CD4-positive, alpha-beta T cell treated with Interleukin-2 at 100 ng/mL for 4 hours (primary cell): ENCODE measurements at regions not wholly inside any gene's neighbourhood (a gene's known extent, or its start where the extent isn't known, plus 50 kb on each side); places are given as distances from the start of the nearest gene placed in this dataset.

ENCODE experiments used
- DNase-seq: peaks from one replicate; pipeline ENCODE4 v3.0.0-alpha.2; 2020; ENCODE audit warnings: low spot score

DNA sequence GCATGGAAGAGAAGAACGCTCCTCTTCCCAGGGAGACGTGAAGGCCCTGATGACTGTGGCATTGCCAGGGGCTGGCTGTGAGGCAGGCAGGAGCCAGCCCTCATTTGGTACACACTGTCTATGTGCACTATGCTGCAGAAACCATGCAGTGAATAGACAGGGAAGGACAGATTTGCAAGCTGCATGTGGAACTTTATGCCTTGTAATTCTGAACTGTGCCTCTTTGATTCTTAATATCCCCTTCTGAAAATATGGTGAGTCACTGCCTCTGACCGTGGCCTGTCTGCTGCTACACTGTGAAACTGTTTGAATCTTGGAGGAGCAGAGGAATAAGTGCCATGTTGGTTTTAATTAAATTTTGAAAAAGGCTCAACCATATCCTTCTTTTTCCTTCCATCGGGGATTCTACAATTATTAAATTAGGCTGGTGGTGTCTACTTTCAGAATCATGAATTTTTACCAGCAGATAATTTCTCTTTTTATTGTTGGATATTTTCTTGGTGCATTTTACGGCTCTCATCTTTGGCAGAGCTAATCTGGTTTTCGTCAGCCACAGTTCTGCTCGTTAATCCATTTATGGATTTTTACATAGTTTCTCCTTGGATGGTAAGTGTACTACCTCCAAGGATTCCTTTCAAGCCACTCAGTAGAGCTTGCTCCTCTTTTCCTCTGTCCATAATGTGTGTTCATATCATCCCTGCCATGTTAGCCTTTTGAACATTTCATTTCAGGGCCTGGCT, 301.0 kb upstream of the SLC35B3 start:
- no peak for DNase-seq

DNA sequence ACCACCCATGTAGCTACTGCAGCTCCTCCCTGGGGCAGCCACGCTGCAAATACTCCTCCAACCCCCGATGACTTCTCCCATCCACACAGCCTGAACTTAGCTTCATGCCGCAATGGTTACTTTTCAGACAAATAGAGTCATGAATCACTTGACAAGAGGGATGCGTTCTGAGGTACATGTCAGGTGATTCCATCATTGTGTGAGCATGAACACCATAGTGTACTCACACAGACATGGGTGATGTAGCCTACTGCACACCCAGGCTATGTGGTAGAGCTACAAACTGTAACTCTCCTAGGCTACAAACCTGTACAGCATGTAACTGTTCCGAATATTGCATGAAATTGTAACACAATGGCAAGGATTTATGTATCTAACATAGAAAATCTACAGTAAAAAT, 298.5 kb upstream of the SLC35B3 start:
- DNase-seq: no peak

DNA sequence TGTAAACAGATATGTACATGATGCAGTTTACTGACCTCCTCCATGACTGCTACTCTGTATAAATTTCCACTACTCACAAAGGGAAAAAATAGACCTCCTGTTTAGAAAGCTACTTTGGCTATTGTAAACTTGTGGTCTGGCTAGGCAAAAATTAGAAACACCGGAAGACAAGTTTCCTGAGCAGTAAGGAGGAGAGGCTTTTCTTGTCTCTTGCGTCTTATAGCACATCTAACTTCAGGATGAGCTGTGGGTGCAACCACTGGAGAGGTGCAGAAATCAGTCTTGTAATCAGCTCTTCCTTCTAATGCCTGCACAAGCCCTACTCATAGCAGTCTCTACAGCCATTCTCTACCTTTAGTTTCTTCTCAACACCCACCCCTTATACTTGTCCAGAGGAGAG, 296.5 kb upstream of the SLC35B3 start:
- DNase-seq: no peak

DNA sequence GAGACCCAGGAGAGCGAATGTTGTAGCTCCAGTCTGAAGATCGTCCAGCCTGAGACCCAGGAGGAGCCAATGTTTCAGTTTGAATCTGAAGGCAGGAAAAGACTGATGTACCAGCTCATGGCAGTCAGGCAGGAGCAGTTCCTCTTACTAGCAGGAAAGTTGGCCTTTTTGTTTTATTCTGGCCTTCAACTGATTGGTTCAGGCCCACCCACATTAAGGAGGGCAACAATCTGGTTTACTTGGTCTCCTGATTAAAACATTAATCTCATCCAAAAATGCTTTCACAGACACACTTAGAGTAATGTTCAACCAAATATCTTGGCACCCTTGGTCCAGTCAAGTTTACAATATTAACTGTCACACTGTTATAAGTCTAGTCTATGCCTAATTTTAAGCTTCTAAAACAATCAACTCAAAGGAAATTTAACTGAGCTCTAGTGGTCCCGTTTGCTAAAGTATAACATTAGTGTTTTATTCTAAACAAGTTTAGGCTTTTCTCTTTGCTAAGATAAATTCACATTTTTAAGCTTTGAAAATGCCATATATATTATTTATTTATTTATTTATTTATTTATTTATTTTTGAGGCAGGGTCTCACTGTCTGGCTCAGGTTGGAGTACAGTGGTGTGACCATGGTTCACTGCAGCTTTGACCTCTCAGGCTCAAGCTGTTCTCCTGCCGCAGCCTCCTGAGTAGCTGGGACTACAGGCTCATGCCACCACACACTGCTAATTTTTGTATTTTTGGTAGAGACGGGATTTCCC, 275.5 kb upstream of the SLC35B3 start:
- no peak for DNase-seq

DNA sequence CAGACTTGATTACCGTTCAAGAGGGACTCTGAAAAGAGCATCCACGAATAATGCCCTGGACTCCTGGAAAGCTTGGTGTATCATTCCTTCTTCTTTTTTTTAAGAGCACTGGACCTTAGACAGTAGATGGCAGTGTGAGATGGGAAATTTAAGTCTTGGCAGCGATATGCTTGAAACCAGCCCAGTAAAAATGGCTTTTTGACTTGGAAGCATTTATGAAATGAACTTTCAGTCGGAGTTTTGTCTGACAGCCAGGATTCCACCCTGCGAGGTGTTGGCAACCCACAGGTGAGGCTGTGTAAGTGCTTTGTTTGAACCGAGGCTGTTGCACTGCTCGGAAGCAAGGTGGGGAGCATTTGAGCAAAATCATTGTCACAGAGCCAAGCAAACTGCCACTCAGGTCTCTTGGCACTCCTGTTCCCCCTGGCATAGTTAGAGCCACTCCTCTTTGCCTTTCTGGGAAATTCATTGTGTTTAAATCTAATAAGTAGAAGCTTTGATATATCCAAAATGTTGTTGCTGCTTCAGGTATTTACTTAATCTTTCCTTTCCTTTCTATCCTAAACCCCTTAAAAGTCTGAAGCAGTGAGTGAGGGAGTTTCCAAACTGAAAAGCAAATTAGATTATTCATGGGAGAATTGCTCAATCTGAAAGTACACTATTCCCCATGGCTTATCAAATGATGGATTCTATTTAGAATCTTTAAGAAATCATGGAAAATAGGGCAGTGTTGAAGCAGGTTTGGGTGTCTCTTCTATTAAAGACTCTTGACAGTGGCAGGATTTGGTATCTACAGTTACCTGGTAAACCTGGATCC, 272.8 kb upstream of the SLC35B3 start:
- DNase-seq: no peak

DNA sequence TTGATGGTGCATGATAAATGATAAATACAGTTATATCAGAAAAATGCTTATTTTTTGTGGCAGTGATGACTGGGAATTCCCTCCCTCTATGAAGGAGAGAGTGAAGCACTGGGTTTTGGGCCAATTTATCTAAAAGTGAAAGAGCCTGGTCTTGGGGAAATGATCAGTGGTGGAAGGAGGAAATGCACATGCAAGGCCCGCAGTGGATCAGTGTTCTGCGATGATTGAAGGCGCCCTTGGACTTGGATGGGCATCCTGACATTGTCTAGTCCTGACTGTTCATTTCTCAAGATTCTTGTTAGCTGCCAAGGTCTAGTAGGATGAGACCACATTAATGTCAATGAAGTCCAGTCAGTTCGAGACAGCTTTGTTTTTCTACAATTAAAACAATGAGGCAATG, 272.0 kb upstream of the SLC35B3 start:
- DNase-seq: no peak

DNA sequence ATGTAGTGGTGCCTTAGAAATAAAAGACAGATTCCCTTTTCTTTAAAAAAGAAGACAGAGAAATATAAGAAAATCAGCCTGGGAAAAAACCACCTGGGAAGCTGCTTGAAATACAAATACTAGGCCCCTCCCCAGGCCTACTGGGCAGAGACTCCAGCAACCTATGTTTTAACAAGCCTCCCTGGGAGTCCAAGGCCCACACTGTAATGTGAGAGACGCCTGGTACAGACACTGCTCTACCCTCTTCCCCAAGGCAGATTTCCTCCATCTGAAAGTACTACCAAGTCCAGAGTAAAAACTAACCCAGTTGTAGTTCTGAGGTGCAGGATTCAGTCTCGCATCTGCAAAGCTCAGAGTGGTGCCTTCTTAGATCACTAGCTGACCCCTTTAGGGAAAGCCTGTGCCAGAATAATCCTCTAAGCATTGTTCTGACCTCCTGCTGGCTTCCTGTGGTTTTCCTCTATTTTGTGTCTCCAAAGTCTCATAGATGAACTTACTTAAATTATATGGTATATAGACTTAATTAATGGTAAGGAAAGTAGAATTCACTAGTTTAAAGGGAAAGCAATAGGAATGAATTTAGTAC, 270.2 kb upstream of the SLC35B3 start:
- DNase-seq: no peak

DNA sequence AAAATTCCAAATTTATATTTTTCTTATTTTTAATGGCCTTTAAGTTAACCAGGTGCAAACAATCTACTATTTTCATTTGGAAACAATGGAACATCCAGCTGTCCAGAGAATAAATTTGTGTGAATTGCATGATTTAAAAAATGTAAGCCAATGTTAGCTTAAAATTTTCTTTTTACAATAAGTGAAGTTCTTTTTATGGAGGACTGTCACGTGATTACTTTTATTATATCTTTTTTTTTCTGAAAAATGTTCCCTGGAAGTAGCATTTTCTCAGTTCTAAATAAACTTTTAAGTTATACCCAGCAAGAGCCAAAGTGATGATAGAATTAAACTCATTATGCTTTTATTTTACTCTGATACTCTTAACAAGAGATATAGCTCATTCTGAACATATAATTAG, 267.7 kb upstream of the SLC35B3 start:
- DNase-seq: no peak

DNA sequence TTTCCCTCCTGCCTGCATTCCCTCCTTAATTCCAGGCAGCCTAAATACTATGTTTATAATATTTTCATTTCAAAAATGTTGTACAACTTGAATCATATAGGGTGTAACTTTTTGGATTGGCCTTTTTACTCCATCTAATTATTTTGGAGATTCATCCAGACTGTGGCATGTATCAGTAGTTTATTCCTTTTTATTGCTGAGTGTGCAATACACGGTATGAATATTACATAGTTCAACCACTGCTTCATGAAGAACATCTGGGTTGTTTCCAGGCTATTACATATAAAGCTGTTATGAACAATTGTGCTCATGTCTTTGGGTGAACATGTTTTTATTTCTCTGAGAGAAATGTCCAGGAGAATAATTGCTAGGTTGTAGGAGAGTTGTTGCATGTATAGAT, 253.5 kb upstream of the SLC35B3 start:
- DNase-seq: no peak

DNA sequence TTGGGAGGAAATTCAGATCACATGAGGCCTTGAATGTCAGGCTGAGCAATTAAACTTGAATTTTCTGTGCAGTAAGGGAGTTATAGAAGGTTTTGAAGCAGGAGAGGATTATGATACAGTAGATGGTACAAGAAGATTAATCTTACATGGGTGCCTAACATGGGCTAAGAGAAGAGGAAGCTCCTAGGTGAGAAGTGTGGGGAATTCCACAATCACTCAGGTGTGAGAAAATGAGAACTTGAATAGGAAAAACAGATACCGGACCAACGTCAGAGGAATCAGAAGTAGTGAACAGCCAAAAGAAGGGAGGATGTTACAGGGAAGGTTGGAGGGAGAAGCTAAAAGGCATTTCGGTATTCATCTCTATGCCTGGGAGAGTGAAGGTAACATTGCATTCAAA, 250.7 kb upstream of the SLC35B3 start:
- no peak for DNase-seq

DNA sequence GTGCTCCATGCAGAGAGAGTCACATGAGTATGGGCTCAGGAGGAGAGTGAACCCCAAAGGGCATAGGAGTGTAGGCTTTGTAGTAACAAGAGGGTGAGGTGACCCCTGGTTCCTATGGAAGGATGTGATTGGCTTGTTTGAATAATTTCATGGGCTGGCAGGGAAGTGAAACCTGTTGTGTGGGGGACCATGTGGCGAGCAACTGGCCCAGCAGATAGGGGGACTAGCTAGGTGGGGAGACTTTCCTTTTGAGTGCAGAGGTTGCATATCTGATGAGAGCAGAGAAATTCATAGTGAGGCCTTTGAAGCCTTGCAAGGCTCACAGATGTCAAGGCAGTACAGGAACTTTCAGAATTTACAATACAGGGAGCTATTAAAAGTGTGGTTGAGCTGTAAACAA, 247.9 kb upstream of the SLC35B3 start:
- DNase-seq: no peak

DNA sequence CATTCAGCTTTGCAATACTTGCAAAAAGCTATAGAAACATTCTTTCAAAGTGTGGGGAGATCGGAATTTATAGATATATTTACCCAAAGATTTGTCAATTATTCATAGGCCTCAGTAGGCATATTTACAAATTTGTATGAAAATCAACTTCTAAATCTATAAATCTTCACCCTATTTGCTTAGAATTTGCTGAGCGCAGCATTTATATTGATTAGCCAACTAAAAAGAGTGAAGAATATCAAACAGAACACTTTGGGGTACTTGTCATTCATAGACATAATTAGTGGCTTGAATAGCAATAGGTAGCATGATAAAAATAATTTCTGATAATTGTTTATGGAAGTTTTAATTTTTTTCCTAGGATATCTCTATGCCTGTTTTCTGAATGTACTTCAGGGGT, 244.5 kb upstream of the SLC35B3 start:
- no peak for DNase-seq

DNA sequence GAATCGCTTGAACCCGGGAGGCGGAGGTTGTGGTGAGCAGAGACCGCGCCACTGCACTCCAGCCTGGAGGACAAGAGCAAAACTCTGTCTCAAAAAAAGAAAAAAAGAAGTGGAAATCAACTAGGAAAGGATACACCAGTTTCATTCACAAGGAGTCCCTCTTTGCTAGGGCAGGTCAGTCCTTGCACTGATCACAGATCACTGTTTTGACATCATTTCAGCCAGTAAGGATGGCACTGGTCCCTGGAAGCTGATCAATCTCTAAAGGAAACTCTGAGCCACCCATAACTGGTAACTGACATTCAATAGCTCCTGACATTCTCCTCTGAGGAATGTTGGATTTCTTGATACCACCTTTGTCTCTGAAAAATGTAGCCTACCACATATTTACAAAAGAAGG, 243.1 kb upstream of the SLC35B3 start:
- DNase-seq: no peak

DNA sequence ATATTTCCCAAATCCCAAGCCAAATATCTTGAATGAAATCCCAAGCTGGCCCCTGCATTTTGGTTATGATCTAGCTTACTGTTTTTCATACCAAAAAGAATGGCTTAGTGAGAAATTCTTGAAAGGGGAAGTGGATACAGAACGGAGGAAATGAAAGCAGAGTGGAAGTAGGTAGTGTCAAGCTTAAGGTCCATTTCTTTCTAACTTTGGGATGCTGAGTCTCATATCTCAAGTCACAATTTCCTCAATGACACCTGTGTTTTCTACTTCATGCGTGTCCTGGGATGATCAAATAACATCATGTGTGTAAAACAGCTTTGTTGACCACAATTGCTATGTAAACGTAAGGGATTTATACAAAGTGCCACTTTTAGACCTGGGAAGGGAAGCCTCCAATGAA, 238.8 kb upstream of the SLC35B3 start:
- DNase-seq: no peak

DNA sequence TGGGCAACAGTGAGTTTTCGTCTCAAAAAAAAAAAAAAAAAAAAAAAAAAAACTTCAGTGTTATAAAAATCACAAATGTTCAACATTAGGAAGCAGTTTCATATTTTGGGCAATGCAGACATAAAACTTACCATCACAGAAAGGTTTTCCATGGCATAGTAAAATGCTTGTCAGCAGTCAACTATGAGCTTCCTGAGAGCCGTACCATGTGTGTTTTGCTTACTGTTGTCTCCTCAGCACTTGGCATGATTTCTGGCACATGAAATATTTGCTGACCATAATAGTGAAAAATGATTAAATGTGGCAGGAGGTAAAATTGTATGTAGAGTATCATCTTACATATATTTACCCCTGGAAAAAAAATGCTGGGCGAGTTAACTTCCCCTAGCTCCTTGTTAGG, 237.5 kb upstream of the SLC35B3 start:
- DNase-seq: no peak

DNA sequence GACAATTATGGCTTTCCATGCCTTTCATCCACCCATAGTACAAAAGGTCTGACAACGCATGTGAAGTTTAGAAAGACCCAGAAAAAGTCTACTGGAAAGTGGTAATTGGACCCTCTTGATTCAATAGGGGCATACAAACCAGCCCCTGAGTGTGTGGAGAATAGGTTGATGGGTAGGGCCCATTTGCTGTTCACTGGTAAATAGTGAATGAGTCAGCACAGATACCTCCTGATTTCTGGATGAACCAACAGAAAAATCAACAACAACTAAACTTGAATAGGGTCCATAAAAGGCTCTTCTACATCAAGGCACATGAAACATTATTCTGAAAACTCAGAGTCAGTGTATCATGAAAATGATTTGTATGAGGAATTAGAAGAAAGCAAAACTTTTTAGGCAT, 235.4 kb upstream of the SLC35B3 start:
- no peak for DNase-seq

DNA sequence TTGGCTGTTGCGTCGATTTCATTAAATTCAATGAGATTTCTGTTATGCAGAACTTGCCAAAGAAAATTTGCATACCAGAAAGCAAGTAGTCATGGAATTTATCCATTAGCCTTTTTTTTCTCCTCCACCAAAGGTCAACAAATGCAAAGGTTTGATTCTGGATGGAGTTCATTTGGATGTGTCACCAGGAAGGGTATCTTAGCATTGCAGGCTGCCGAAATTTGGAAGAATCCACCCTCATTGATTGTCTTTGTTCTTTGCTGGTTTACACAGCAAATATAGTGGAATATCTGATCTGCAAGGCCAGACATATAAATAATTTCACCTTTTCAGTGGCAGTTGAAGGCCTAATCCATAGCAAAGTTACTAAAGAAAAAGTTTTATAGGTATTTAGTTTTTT, 229.4 kb upstream of the SLC35B3 start:
- DNase-seq: no peak

DNA sequence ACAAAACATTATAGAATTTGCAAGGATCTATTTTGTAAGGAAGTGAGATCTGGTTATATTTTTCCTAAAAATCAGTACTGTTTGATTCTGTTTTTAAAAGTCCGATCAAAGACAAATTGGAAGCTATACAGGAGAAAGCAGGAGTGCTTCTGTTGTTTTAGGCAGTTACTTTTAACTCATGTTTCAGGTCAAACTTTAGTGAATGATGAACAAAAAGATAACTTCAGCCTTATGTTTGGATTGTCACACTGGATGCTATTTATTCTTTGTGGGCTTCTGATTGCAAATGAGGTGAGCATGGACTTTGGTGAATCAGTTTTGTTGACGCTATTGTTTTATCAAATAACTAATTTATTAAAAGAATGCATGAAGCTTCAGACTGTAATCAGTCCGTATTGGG, 228.7 kb upstream of the SLC35B3 start:
- DNase-seq: no peak

DNA sequence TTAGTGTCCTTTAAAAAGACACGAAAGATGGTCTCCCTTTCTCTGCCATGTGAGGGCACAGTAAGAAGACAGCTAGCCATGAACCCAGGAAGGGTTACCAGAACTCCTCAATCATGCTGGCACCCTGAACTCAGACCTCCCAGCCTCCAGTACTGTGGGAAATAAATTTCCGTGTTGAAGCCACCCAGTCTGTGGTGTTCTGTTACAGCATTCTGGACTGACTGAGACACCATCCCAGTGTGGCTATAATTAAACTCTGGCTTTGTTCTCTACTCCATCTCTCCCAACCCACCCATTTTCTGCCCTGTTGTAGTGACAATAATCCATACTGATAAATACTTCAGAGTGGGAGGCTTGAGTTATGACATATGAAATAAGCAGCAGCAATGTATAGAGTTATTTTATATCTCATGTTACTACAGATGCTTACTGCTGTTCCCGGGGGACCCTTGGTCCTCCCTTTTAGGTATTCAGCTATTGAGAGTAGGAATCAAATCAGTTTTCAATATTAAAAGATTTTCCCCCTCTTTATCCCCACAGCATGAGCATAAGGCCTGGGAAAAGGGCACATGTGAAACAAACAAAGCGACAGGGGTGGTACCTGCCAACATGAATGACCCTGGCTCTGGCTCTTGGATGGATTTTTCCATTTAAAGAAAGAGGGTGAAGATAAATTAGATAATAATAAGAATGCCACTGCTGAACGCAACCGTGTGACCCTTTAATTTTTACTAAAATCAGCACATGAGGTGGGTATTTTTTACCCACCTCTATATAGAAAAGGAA, 224.3 kb upstream of the SLC35B3 start:
- no peak for DNase-seq

DNA sequence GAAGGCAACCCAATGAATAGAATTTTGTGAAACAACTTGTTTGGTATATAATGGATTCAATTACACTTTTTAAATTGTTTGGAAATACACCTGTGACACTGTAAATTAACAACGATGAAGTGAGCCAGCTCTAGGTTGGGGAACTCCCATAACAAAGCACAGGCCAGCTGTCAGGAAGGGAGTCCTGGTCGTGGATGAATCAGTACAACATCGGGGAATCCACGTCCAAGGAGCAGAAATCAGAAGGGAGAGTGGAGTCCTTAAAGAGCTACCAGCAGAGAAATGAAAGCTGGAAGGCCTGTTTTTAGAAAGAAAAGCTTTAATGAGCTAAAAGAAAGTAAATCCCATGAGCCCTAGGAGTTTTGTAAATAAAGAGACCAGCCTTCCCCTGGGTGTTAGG, 223.1 kb upstream of the SLC35B3 start:
- DNase-seq: no peak

DNA sequence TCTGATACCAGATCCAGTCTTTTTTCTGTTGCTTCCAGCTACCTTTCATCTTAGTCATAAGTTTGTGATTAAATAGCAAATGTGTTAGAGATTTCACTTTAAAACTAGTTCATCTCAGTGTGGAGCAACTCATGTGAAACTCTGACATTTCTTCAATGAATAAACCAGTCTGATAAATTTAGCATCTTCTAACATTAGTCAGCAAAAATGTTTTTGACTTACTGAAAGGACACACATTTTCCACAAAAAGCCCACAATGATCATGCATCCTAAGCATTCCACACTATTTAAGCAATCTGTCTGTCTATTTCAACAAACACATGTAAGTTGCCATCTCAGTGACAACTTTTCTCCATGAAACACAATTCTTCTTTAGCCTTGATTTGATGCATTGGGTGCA, 222.2 kb upstream of the SLC35B3 start:
- DNase-seq: no peak
